Astrocyte of the spinal cord (primary cell): ENCODE measurements at regions not wholly inside any gene's neighbourhood (a gene's known extent, or its start where the extent isn't known, plus 50 kb on each side); places are given as distances from the start of the nearest gene placed in this dataset.

Experiments
- DNase-seq: peaks from one replicate; pipeline ENCODE4 v3.0.0; 2011; ENCODE audit warnings: low read depth, low spot score
- H3K4me3 ChIP-seq: 2 replicates; pipeline ENCODE4 v1.5.1; 2011; ENCODE audit warnings: low read depth, mild to moderate bottlenecking, low read length, moderate library complexity
- in situ Hi-C: cut with HindIII; loops from 2 replicates; pipeline ENCODE4 v1.10.0; 2017; ENCODE audit warnings: low sequenced_read_pairs
- TF ChIP-seq, protein P1 (sequence below): IDR thresholded peaks from 2 replicates; pipeline ENCODE4 v1.5.1; 2012; ENCODE audit warnings: low read depth, mild to moderate bottlenecking, low read length, inconsistent platforms

DNA sequence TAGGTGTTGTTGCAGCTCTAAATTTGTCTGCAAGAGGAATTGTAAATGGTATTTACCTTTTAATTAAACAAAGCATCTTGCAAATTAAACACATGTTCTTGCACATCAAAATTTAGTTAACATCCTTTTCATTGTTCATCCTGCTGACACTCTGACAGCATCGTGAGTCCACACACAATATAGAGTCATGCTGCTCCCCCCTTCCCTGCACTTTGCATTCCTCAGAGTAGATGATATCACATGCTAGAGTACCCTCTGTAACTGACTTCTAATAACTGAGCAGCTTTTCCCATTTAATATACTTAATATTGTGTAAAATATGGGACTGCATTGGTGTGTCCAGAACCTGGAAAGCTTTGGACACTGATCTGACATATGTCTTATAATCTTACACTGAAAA lies 138.8 kb upstream of the DPYD start:
- TF ChIP-seq, protein P1, sequence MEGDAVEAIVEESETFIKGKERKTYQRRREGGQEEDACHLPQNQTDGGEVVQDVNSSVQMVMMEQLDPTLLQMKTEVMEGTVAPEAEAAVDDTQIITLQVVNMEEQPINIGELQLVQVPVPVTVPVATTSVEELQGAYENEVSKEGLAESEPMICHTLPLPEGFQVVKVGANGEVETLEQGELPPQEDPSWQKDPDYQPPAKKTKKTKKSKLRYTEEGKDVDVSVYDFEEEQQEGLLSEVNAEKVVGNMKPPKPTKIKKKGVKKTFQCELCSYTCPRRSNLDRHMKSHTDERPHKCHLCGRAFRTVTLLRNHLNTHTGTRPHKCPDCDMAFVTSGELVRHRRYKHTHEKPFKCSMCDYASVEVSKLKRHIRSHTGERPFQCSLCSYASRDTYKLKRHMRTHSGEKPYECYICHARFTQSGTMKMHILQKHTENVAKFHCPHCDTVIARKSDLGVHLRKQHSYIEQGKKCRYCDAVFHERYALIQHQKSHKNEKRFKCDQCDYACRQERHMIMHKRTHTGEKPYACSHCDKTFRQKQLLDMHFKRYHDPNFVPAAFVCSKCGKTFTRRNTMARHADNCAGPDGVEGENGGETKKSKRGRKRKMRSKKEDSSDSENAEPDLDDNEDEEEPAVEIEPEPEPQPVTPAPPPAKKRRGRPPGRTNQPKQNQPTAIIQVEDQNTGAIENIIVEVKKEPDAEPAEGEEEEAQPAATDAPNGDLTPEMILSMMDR, result no peak
- H3K4me3 ChIP-seq, result no peak overlapping the region
- in situ Hi-C loops, result no loop called here
- DNase-seq, result no peak

DNA sequence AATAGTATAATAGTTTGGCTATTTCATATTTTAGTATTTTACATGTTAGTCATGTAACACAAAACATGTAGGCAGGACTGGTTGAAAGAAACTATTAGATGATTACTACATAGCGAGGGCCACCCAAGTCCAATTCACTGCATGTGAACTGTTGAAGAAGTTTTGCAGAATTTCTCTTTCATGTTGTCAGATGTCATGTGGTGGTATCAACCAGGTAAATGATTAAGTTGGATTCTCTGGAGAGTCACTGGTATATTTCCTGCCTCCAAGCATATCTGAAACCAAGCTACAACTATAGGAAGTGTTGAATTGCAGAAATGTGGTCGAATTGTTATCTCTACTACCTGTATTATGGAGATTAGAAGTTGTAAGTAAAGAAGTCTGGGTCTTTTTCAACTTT lies 137.8 kb upstream of the DPYD start:
- DNase-seq, result no peak
- no peak overlapping the region for H3K4me3 ChIP-seq
- TF ChIP-seq, protein P1, result no peak
- in situ Hi-C loops, result no loop called here

DNA sequence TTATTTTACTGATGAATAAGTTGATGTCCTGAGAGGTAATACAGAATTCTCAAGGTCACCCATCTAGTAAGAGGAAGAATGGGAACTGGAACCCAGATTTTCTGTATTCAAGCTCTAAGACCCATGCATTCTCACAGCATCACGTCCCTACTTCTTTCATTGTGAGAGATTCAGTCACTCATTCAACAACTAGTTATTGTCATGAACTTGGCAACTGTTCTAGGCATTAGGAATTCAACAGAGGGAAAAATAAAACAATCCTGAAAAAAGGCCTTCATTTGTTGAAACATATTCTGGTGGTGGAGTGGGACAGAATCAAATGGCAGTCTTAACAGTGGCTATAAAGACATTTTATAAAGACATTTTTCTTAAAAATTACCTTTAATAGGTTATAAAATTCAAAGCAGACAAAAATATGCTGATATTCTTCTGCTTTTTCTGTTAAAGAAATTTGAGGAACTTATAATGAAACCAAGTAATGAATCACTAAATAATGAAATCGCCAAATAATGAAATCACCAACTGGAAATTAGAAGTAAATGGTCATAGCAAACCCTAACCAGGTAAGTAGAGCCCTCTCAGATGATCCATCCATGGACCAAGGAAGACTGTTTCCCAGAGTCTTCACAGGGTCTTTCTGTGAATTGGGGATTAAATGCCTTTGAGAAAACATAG lies 136.5 kb upstream of the DPYD start:
- TF ChIP-seq, protein P1, result no peak
- H3K4me3 ChIP-seq, result no peak overlapping the region
- in situ Hi-C loops, result no loop called here
- DNase-seq, result no peak

DNA sequence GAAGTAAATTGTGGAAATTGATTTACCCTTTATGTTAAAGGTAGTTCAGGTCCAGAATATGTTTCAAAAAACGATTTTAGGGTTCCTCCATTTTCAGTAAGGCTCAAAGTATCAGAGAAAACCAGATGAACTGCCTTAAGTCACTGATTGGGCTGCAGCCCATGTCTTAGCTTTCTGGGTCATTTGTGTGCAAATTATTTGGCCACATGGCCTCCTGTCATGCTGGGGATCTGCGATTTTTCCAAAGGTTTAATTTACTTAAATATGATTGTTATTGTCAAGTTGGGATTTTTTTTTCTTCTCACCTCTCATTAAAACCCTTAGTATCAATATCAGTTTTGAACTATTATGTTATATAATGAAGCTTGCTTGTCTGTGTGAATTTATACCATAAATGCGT lies 135.9 kb upstream of the DPYD start:
- TF ChIP-seq, protein P1, result no peak
- H3K4me3 ChIP-seq, result no peak overlapping the region
- DNase-seq, result no peak
- in situ Hi-C loops, result no loop called here

DNA sequence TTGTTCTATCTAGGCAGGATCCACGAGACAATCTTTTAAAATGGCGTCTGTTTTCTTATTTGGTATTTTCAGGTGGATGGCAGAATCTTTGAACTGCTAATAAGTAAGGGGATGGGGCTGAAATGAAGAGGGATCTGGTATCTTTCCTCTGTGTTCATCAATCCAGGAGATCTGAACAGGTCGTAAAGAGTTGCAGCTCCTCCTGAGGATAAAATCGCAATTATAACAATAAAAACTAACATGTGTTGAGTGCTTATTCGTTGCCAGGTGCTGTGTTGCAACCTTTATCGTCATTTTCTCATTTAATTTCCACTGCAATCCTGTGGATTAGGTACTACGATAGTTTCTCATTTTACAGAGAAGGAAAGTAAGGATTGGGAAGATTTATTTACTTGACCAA lies 134.6 kb upstream of the DPYD start:
- no peak for DNase-seq
- TF ChIP-seq, protein P1, result no peak
- in situ Hi-C loops, result no loop called here
- H3K4me3 ChIP-seq, result no peak overlapping the region

DNA sequence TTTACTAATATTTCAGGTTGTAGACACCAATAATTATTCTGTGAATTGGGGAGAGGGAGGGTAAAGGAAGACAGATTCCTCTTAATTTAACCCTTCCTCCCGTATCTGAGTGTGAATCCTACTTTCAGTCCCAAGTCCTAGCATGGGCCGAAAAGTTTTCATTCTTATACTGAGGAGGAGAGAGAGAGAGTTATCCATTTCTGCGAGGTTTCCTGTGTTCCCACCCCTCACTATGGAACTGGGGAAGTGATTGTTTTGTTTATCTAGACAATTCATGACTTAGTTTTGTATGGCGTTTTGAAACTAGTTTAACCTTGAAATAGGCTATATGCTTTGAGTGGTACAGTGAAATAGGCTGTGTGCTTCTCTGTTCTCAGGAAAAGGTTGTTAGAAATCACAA lies 134.0 kb upstream of the DPYD start:
- TF ChIP-seq, protein P1, result no peak
- peak overlapping the region; percentile 28 for H3K4me3 ChIP-seq
- in situ Hi-C loops, result no loop called here
- DNase-seq, result no peak

DNA sequence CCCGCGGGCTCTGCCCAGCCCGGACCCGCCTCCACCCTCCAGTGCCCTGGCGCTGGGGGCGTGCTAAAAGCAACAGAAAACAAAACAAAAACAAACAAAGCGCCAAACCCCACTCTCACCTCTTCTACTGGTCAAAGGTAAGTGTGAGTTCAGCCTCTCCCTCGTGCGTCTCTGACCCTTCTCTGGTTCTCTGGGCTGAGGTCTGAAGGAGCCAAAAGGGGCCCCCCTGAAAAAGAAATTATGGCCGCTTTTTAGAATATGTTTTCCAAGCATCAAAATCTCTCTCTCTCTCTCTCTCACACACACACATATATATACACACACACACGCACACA lies 133.5 kb upstream of the DPYD start:
- no peak for DNase-seq
- TF ChIP-seq, protein P1, result no peak
- peak overlapping the region; percentile 28 for H3K4me3 ChIP-seq
- in situ Hi-C loops, result no loop called here
